Spleen (tissue), 7 donors: ENCODE measurements at regions not wholly inside any gene's neighbourhood (a gene's known extent, or its start where the extent isn't known, plus 50 kb on each side); places are given as distances from the start of the nearest gene placed in this dataset.

Source experiments
- POLR2A ChIP-seq, 3 donors: fragments of 450-650 bp; IDR thresholded peaks; one replicate each; pipeline ENCODE4 v1.5.1; 2017; ENCODE audit warnings: antibody characterized with exemption in 3 of 3, mild to moderate bottlenecking in 1 of 3
- TF ChIP-seq, protein P1 (sequence below), 11 experiments: fragments of 200-600 bp in 7 of 11; fragments of 450-650 bp in 4 of 11; sonication (generic) in 4 of 11; IDR thresholded peaks in 8 of 11; conservative IDR thresholded peaks in 3 of 11; 1 replicate in 7 of 11; 2 replicates in 4 of 11; pipeline versions ENCODE4 v1.4.0 to v1.8.0; 2016 to 2021; ENCODE audit warnings: antibody characterized with exemption in 11 of 11, inconsistent platforms in 4 of 11, mild to moderate bottlenecking in 1 of 11
- donor health status: DM: no; HTN: no; CAD: no; lungs with moderate emphysema.
- donor health status: DM: no; HTN: no; CAD: no.
- donor health status: DM: no; HTN: no; CAD: no.

DNA sequence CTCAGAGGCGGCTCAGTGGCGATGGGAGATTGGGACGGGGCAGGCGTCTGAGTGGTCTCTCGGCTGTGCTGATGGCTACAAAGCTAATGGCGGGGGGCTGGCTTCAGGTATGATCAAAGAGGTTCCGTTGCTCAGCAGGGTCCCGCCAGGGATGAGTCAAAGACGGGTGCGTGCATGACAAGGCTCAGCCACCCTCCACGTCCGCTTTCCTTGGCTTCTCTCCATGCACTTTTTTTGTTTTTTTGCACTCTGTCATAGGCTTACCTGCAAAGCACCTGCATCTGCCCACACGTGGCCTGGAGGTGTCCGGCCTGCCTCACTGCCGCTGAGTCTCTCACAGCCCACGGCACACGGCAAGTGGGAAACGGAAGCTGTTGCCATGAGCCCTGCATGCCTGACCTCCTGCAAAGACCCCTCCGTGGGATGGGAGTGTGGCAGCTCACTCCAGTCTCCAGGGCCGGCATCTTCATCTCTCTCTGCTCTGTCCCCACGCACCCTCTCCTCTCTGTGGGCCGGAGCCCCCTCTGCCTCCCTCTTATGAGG, 85.5 kb upstream of the ZNF469 start:
- TF ChIP-seq, protein P1, sequence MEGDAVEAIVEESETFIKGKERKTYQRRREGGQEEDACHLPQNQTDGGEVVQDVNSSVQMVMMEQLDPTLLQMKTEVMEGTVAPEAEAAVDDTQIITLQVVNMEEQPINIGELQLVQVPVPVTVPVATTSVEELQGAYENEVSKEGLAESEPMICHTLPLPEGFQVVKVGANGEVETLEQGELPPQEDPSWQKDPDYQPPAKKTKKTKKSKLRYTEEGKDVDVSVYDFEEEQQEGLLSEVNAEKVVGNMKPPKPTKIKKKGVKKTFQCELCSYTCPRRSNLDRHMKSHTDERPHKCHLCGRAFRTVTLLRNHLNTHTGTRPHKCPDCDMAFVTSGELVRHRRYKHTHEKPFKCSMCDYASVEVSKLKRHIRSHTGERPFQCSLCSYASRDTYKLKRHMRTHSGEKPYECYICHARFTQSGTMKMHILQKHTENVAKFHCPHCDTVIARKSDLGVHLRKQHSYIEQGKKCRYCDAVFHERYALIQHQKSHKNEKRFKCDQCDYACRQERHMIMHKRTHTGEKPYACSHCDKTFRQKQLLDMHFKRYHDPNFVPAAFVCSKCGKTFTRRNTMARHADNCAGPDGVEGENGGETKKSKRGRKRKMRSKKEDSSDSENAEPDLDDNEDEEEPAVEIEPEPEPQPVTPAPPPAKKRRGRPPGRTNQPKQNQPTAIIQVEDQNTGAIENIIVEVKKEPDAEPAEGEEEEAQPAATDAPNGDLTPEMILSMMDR (IDR thresholded peaks at IDR 0.05 in 8 of 11, conservative IDR thresholded peaks at IDR 0.05 in 3 of 11): no peak
- TF ChIP-seq POLR2A (IDR thresholded peaks at IDR 0.05): no peak
